GM12878 (cell line): ENCODE measurements at regions not wholly inside any gene's neighbourhood (a gene's known extent, or its start where the extent isn't known, plus 50 kb on each side); places are given as distances from the start of the nearest gene placed in this dataset.
"Not testable (repeated sequence)": the region's sequence is repeated elsewhere in the genome, so short reads cannot be mapped to it uniquely, and the experiment has no call there.

Source experiments
- EP300 ChIP-seq, 2 experiments: fragments of 150-350 bp in 1 of 2; IDR thresholded peaks; 2 replicates each; pipeline ENCODE4 v1.6.1; 2011 to 2012; ENCODE audit warnings: low read depth in 2 of 2, low read length in 2 of 2, borderline replicate concordance in 1 of 2, improper control_type of control experiment in 1 of 2, inconsistent platforms in 1 of 2; ENCODE audit not compliant: control insufficient read depth in 1 of 2
- EZH2 ChIP-seq: IDR thresholded peaks from 2 replicates; pipeline ENCODE4 v1.6.1; 2012; ENCODE audit warnings: low read depth, mild to moderate bottlenecking, control low read depth, inconsistent platforms, low read length, borderline replicate concordance; ENCODE audit not compliant: control insufficient read depth
- POLR2AphosphoS2 ChIP-seq: IDR thresholded peaks from 2 replicates; pipeline ENCODE4 v1.6.1; 2011; ENCODE audit warnings: low read depth, mild to moderate bottlenecking, low read length, improper control_type of control experiment, moderate library complexity
- POLR2AphosphoS5 ChIP-seq: IDR thresholded peaks from 2 replicates; pipeline ENCODE4 v1.6.1; 2011; ENCODE audit warnings: mild to moderate bottlenecking, low read length, inconsistent platforms
- TF ChIP-seq, protein P1 (sequence below): IDR thresholded peaks from 2 replicates; pipeline ENCODE4 v1.6.1; 2012; ENCODE audit warnings: mild to moderate bottlenecking, low read depth, low read length
- TF ChIP-seq, protein P2 (sequence below), 3 experiments: IDR thresholded peaks in 2 of 3; conservative IDR thresholded peaks in 1 of 3; 2 replicates each; pipeline ENCODE4 v1.5.1; 2011; ENCODE audit warnings: low read depth in 3 of 3, low read length in 3 of 3, mild to moderate bottlenecking in 3 of 3, control low read depth in 2 of 3, moderate library complexity in 2 of 3, inconsistent platforms in 1 of 3, mixed read lengths in 1 of 3; ENCODE audit not compliant: control insufficient read depth in 2 of 3, insufficient read depth in 1 of 3; ENCODE audit errors: extremely low read depth in 1 of 3
- TF ChIP-seq, protein P3 (sequence below): IDR thresholded peaks from 2 replicates; pipeline ENCODE4 v1.6.1; 2012; ENCODE audit warnings: low read depth, low read length, improper control_type of control experiment

DNA sequence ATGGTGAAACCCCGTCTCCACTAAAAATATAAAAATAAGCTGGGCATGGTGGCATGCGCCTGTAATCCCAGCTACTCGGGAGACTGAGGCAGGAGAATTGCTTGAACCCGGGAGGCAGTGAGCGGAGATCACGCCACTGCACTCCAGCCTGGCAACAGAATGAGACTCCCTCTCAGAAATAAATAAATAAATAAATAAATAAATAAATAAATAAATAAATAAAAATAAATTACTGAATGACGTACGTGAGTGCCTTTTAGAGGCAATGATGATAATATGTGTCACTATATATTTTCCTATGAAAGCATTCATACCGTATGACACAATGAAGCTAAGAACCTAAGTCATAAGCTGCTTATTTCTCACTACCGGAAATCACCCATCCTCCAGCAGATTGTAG lies 847.5 kb downstream of the PCDH11X start:
- TF ChIP-seq EP300 (IDR thresholded peaks at IDR 0.05; ENCODE audit: borderline replicate concordance in 1 of 2, control insufficient read depth in 1 of 2, low read depth in 2 of 2, low read length in 2 of 2); POLR2AphosphoS2; EZH2; POLR2AphosphoS5: not testable (repeated sequence)
- TF ChIP-seq, protein P1, sequence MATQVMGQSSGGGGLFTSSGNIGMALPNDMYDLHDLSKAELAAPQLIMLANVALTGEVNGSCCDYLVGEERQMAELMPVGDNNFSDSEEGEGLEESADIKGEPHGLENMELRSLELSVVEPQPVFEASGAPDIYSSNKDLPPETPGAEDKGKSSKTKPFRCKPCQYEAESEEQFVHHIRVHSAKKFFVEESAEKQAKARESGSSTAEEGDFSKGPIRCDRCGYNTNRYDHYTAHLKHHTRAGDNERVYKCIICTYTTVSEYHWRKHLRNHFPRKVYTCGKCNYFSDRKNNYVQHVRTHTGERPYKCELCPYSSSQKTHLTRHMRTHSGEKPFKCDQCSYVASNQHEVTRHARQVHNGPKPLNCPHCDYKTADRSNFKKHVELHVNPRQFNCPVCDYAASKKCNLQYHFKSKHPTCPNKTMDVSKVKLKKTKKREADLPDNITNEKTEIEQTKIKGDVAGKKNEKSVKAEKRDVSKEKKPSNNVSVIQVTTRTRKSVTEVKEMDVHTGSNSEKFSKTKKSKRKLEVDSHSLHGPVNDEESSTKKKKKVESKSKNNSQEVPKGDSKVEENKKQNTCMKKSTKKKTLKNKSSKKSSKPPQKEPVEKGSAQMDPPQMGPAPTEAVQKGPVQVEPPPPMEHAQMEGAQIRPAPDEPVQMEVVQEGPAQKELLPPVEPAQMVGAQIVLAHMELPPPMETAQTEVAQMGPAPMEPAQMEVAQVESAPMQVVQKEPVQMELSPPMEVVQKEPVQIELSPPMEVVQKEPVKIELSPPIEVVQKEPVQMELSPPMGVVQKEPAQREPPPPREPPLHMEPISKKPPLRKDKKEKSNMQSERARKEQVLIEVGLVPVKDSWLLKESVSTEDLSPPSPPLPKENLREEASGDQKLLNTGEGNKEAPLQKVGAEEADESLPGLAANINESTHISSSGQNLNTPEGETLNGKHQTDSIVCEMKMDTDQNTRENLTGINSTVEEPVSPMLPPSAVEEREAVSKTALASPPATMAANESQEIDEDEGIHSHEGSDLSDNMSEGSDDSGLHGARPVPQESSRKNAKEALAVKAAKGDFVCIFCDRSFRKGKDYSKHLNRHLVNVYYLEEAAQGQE: not testable (repeated sequence)
- TF ChIP-seq, protein P2, sequence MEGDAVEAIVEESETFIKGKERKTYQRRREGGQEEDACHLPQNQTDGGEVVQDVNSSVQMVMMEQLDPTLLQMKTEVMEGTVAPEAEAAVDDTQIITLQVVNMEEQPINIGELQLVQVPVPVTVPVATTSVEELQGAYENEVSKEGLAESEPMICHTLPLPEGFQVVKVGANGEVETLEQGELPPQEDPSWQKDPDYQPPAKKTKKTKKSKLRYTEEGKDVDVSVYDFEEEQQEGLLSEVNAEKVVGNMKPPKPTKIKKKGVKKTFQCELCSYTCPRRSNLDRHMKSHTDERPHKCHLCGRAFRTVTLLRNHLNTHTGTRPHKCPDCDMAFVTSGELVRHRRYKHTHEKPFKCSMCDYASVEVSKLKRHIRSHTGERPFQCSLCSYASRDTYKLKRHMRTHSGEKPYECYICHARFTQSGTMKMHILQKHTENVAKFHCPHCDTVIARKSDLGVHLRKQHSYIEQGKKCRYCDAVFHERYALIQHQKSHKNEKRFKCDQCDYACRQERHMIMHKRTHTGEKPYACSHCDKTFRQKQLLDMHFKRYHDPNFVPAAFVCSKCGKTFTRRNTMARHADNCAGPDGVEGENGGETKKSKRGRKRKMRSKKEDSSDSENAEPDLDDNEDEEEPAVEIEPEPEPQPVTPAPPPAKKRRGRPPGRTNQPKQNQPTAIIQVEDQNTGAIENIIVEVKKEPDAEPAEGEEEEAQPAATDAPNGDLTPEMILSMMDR (IDR thresholded peaks at IDR 0.05 in 2 of 3, conservative IDR thresholded peaks at IDR 0.05 in 1 of 3; ENCODE audit: control insufficient read depth in 2 of 3, extremely low read depth in 1 of 3, insufficient read depth in 1 of 3, low read depth in 3 of 3, low read length in 3 of 3): not testable (repeated sequence)
- TF ChIP-seq, protein P3, sequence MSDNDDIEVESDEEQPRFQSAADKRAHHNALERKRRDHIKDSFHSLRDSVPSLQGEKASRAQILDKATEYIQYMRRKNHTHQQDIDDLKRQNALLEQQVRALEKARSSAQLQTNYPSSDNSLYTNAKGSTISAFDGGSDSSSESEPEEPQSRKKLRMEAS: not testable (repeated sequence)
